Endothelial cell of umbilical vein (primary cell): ENCODE measurements at regions not wholly inside any gene's neighbourhood (a gene's known extent, or its start where the extent isn't known, plus 50 kb on each side); places are given as distances from the start of the nearest gene placed in this dataset.

Experiments used
- BruUV-seq: library from RNA; stranded (reverse); fragments of 400-500 nt; replicated peaks from 2 replicates; lab custom pipeline; 2021; lab: Mats Ljungman, UMichigan
- CTCF ChIA-PET: fragments of 300-600, 350-600 bp; sonication (Branson Sonifier 250); formaldehyde crosslinking; loops from one replicate; lab custom pipeline; 2021; ENCODE audit warnings: antibody characterized with exemption, inconsistent platforms; lab: Charles Lee
- POLR2A ChIA-PET: fragments of 300-600, 350-600 bp; sonication (Branson Sonifier 250); formaldehyde crosslinking; loops from one replicate; lab custom pipeline; 2021; ENCODE audit warnings: antibody characterized with exemption, inconsistent platforms; lab: Charles Lee
- DNase-seq: peaks from one replicate; pipeline ENCODE4 v3.0.0-alpha.2; 2011; ENCODE audit warnings: low read depth, low spot score
- FAIRE-seq: peaks from 2 replicates; lab custom pipeline; 2011; peaks lifted over from hg19 to GRCh38; lab: Jason Lieb, UNC
- H2AFZ ChIP-seq: 2 replicates; pipeline ENCODE4 v1.6.0; 2012; ENCODE audit warnings: low read depth, low read length, control low read depth, inconsistent platforms
- H3K27ac ChIP-seq: 2 replicates; pipeline ENCODE4 v1.5.1; 2011; ENCODE audit warnings: low read depth, mild to moderate bottlenecking, control low read depth, low read length, moderate library complexity; ENCODE audit not compliant: insufficient read depth
- H3K27me3 ChIP-seq, 2 experiments: 2 replicates each; pipeline versions ENCODE4 v1.6.0 to v1.6.1; 2011; ENCODE audit warnings: low read length in 2 of 2, mixed read lengths in 1 of 2; ENCODE audit not compliant: control insufficient read depth in 2 of 2, insufficient read depth in 2 of 2
- H3K36me3 ChIP-seq, 2 experiments: 2 replicates in 1 of 2; 3 replicates in 1 of 2; pipeline ENCODE4 v1.5.1; 2011; ENCODE audit warnings: low read length in 2 of 2, mild to moderate bottlenecking in 1 of 2, moderate library complexity in 1 of 2; ENCODE audit not compliant: control insufficient read depth in 2 of 2, insufficient read depth in 2 of 2; ENCODE audit errors: extremely low read depth in 1 of 2
- H3K4me1 ChIP-seq: 3 replicates; pipeline ENCODE4 v1.5.1; 2011; ENCODE audit warnings: mild to moderate bottlenecking, low read length; ENCODE audit not compliant: control insufficient read depth, insufficient read depth; ENCODE audit errors: extremely low read depth
- H3K4me2 ChIP-seq: 2 replicates; pipeline ENCODE4 v1.6.1; 2011; ENCODE audit warnings: low read length, control low read depth, mixed read lengths; ENCODE audit not compliant: insufficient read depth
- H3K4me3 ChIP-seq, 3 experiments: fragments of 200-600 bp in 1 of 3; sonication (generic), shearing (Covaris generic) in 1 of 3; replicated peaks in 1 of 3; 2 replicates each; pipeline ENCODE4 v1.5.1; 2011 to 2016; ENCODE audit warnings: control low read depth in 3 of 3, low read length in 3 of 3, mild to moderate bottlenecking in 2 of 3, inconsistent platforms in 1 of 3, low read depth in 1 of 3, moderate library complexity in 1 of 3; ENCODE audit not compliant: insufficient read depth in 1 of 3
- H3K79me2 ChIP-seq: 2 replicates; pipeline ENCODE4 v1.6.0; 2012; ENCODE audit warnings: low read length, inconsistent platforms; ENCODE audit not compliant: control insufficient read depth, insufficient read depth
- H3K9ac ChIP-seq: replicated peaks from 2 replicates; pipeline ENCODE3; 2011; ENCODE audit warnings: low read length, control low read depth; ENCODE audit not compliant: insufficient read depth; ENCODE audit errors: extremely low read depth
- H3K9me1 ChIP-seq: replicated peaks from 3 replicates; pipeline ENCODE4 v1.6.0; 2011; ENCODE audit warnings: mild to moderate bottlenecking, low read length; ENCODE audit not compliant: control insufficient read depth, insufficient read depth; ENCODE audit errors: extremely low read depth
- H3K9me3 ChIP-seq: replicated peaks from 2 replicates; pipeline ENCODE4 v1.5.1; 2012; ENCODE audit warnings: low read length, inconsistent platforms; ENCODE audit not compliant: control insufficient read depth, insufficient read depth
- H4K20me1 ChIP-seq: replicated peaks from 2 replicates; pipeline ENCODE3; 2011; ENCODE audit warnings: mild to moderate bottlenecking, low read length; ENCODE audit not compliant: control insufficient read depth, insufficient read depth; ENCODE audit errors: extremely low read depth
- CTCF ChIP-seq, 2 donors: IDR thresholded peaks; 1 replicate in 1 of 2; 2 replicates in 1 of 2; pipeline ENCODE4 v1.5.1; 2011; ENCODE audit warnings: low read length in 2 of 2, mild to moderate bottlenecking in 2 of 2, moderate library complexity in 2 of 2, control low read depth in 1 of 2, inconsistent platforms in 1 of 2, low read depth in 1 of 2; ENCODE audit not compliant: insufficient read depth in 1 of 2; ENCODE audit errors: extremely low read depth in 1 of 2
- EZH2 ChIP-seq: IDR thresholded peaks from 2 replicates; pipeline ENCODE4 v1.6.1; 2012; ENCODE audit warnings: borderline replicate concordance, low read depth, mild to moderate bottlenecking, moderate library complexity, low read length, inconsistent platforms; ENCODE audit not compliant: severe bottlenecking
- FOS ChIP-seq: IDR thresholded peaks from 2 replicates; pipeline ENCODE4 v1.6.1; 2011; ENCODE audit warnings: mild to moderate bottlenecking, low read length, moderate library complexity, borderline replicate concordance; ENCODE audit not compliant: insufficient read depth
- GATA2 ChIP-seq: IDR thresholded peaks from 2 replicates; pipeline ENCODE4 v1.7.0; 2011; ENCODE audit warnings: low read depth, mild to moderate bottlenecking, moderate library complexity, mixed read lengths, low read length; ENCODE audit not compliant: insufficient read length, insufficient read depth
- JUN ChIP-seq: IDR thresholded peaks from 2 replicates; pipeline ENCODE4 v1.6.1; 2011; ENCODE audit warnings: borderline replicate concordance, low read depth; ENCODE audit not compliant: insufficient read length, insufficient read depth
- MYC ChIP-seq: IDR thresholded peaks from one replicate; pipeline ENCODE4 v1.6.1; 2011; ENCODE audit warnings: mild to moderate bottlenecking, low read depth, low read length
- POLR2A ChIP-seq: IDR thresholded peaks from 2 replicates; pipeline ENCODE4 v1.6.1; 2012; ENCODE audit warnings: low read depth, mild to moderate bottlenecking, control low read depth, low read length
- POLR2AphosphoS5 ChIP-seq: IDR thresholded peaks from 2 replicates; pipeline ENCODE4 v1.6.1; 2012; ENCODE audit warnings: low read depth, mild to moderate bottlenecking, control low read depth, low read length, moderate library complexity; ENCODE audit not compliant: insufficient read depth
- dilution Hi-C: fragments of 300-500 bp; cut with MboI; formaldehyde crosslinking; loops from one replicate; pipeline ENCODE4 v1.15.0; 2019; ENCODE audit warnings: low sequenced_read_pairs; ENCODE audit not compliant: extremely low pct_ligation_motif_present
- intact Hi-C: fragments of 100-400 bp; cut with micrococcal nuclease; formaldehyde crosslinking; loops from one replicate; pipeline ENCODE4 v1.10.0; 2022
- TF ChIP-seq, protein P1 (sequence below): IDR thresholded peaks from 2 replicates; pipeline ENCODE4 v1.6.1; 2011; ENCODE audit not compliant: insufficient read depth, insufficient read length

DNA sequence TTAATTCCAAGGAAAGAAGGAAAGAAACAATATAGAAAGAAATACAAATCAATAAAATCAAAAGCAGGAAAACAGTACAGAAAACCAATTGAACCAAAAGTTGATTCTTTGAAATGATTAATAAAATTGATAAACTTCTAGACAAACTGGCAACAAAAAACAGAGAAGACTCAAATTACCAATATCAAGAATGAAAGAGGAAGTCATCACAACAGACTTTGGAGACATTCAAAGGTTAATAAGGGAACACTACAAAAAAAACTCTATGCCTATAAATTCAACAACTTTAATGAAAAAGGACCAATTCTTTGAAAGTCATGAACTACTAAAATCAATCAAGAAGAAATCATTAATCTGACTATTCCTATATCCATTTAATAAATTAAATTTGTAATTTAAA is 329.3 kb upstream of the NR5A2 start:
- no peak for TF ChIP-seq FOS
- TF ChIP-seq POLR2A = no peak
- no peak for TF ChIP-seq EZH2
- TF ChIP-seq, protein P1, sequence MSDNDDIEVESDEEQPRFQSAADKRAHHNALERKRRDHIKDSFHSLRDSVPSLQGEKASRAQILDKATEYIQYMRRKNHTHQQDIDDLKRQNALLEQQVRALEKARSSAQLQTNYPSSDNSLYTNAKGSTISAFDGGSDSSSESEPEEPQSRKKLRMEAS = no peak
- TF ChIP-seq JUN = no peak
- TF ChIP-seq POLR2AphosphoS5 = no peak
- no peak for TF ChIP-seq MYC
- no peak for TF ChIP-seq CTCF (IDR thresholded peaks at IDR 0.05; ENCODE audit: extremely low read depth in 1 of 2, insufficient read depth in 1 of 2, low read depth in 1 of 2, low read length in 2 of 2)
- TF ChIP-seq GATA2 = no peak
- dilution Hi-C loops (no loop called here), intact Hi-C loops (no loop called here)
- CTCF ChIA-PET = no interaction called here
- H3K9me3 ChIP-seq = no peaks in the 10 kb centered on the region
- DNase-seq (no peak), FAIRE-seq (no peak)
- no peak overlapping the region for H3K9ac ChIP-seq
- no peak overlapping the region for H3K4me3 ChIP-seq
- BruUV-seq = no TSS peak
- no peaks in the 10 kb centered on the region for H3K36me3 ChIP-seq
- no peak overlapping the region for H3K27ac ChIP-seq
- no peak overlapping the region for H3K4me2 ChIP-seq
- H3K27me3 ChIP-seq = no peaks in the 10 kb centered on the region
- H3K79me2 ChIP-seq = no peaks in the 10 kb centered on the region
- H2AFZ ChIP-seq = no peak overlapping the region
- H4K20me1 ChIP-seq = no peaks in the 10 kb centered on the region
- POLR2A ChIA-PET = no interaction called here
- no peaks in the 10 kb centered on the region for H3K4me1 ChIP-seq
- H3K9me1 ChIP-seq = no peaks in the 10 kb centered on the region
